Testis (tissue), 2 donors: ENCODE measurements at regions not wholly inside any gene's neighbourhood (a gene's known extent, or its start where the extent isn't known, plus 50 kb on each side); places are given as distances from the start of the nearest gene placed in this dataset.

Source experiments
- DNase-seq: peaks from one replicate; pipeline ENCODE4 v3.0.0-alpha.2; 2019
- H3K27ac ChIP-seq, 2 donors: fragments of 200-600 bp; sonication (generic); one replicate each; pipeline ENCODE4 v1.5.1; 2019
- H3K27me3 ChIP-seq: fragments of 200-600 bp; sonication (generic); one replicate; pipeline ENCODE4 v1.5.1; 2019
- H3K36me3 ChIP-seq: fragments of 200-600 bp; sonication (generic); one replicate; pipeline ENCODE4 v1.5.1; 2017; ENCODE audit warnings: low read depth; ENCODE audit errors: missing control alignments
- H3K4me1 ChIP-seq: fragments of 200-600 bp; sonication (generic); one replicate; pipeline ENCODE4 v1.5.1; 2019
- H3K4me3 ChIP-seq, 2 donors: fragments of 200-600 bp; sonication (generic); one replicate each; pipeline ENCODE4 v1.5.1; 2017 to 2019
- H3K9me3 ChIP-seq: fragments of 200-600 bp; sonication (generic); one replicate; pipeline ENCODE4 v1.5.1; 2017
- POLR2A ChIP-seq: fragments of 450-650 bp; IDR thresholded peaks from one replicate; pipeline ENCODE4 v1.6.1; 2017; ENCODE audit warnings: antibody characterized with exemption, mild to moderate bottlenecking, moderate library complexity
- WGBS, 2 donors: methylation state at CpG; one replicate each; pipeline ENCODE4 v1.1.5; 2018; 5-methylcytosine and 5-hydroxymethylcytosine counted together
- intact Hi-C: fragments of 100-400 bp; cut with DNase I; formaldehyde crosslinking; loops from one replicate; pipeline ENCODE4 v1.15.1; 2023; ENCODE audit warnings: low total_unique reads
- TF ChIP-seq, protein P1 (sequence below), 3 experiments: fragments of 450-650 bp in 2 of 3; fragments of 200-600 bp in 1 of 3; sonication (generic) in 1 of 3; IDR thresholded peaks; one replicate each; pipeline ENCODE4 v1.5.1; 2016 to 2019; ENCODE audit warnings: antibody characterized with exemption in 3 of 3, mild to moderate bottlenecking in 2 of 3, moderate library complexity in 1 of 3

DNA sequence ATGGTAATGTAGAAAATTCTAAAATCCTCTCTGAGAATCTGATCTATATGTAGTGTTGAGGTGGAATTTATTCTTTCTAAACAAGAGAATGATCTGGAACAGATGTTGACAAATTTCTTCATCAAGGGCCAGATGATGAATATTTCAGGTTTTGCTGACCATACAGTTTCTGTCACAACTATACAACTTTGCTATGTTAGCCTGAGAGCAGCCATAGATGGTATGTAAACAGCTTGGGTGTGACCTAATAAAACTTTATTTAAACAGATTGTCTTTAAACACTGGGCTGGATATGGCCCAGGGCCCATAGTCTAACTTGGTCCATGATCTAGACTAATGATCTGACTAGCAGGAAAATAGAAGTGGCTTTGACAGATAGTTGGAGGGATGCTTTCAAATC, 213.6 kb upstream of the CELF2 start:
- peaks cover 7% of the 10 kb centered on the region for H3K4me1 ChIP-seq
- no peak for TF ChIP-seq POLR2A
- no peak for DNase-seq
- no peaks in the 10 kb centered on the region for H3K9me3 ChIP-seq
- no peaks in the 10 kb centered on the region for H3K36me3 ChIP-seq
- intact Hi-C loops: no loop called here
- H3K27me3 ChIP-seq: no peaks in the 10 kb centered on the region
- no peak overlapping the region for H3K4me3 ChIP-seq
- H3K27ac ChIP-seq: no peak overlapping the region

DNA sequence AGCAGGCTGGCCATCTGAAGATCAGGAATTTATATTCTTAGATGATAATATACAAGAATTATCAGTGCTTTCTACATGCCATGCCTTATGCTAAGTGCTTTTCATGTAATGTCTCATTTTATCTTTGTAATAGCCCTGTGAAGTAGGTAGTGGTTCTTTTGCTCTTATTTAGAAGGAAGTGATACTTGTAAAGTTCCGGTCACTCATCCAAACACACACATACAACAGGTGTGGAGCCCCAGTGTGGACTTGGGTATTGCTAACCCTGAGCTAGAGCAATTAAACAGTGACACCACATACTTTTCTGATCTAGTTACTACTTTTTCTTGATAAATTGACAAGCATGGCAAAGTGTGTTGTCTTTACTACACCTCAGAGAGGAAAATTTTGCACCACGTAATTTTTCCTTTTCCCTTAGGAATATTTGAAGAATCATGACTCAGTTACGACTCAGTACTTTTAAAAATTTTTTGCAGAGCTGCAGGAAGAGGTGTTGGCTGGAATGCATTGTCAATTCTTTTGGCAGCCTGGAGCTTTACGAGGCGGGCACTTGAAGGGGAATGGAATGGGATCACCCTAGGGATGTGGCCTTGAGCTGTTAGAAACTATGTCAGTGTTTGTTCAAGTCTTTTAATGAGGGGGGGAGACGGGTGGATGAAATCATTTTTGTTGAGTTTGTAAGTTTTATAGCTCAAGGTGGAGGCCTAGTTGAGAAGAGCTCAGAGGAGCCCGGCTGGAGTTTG, 212.5 kb upstream of the CELF2 start:
- DNase-seq: no peak
- no peaks in the 10 kb centered on the region for H3K9me3 ChIP-seq
- no peak for TF ChIP-seq POLR2A
- TF ChIP-seq, protein P1, sequence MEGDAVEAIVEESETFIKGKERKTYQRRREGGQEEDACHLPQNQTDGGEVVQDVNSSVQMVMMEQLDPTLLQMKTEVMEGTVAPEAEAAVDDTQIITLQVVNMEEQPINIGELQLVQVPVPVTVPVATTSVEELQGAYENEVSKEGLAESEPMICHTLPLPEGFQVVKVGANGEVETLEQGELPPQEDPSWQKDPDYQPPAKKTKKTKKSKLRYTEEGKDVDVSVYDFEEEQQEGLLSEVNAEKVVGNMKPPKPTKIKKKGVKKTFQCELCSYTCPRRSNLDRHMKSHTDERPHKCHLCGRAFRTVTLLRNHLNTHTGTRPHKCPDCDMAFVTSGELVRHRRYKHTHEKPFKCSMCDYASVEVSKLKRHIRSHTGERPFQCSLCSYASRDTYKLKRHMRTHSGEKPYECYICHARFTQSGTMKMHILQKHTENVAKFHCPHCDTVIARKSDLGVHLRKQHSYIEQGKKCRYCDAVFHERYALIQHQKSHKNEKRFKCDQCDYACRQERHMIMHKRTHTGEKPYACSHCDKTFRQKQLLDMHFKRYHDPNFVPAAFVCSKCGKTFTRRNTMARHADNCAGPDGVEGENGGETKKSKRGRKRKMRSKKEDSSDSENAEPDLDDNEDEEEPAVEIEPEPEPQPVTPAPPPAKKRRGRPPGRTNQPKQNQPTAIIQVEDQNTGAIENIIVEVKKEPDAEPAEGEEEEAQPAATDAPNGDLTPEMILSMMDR (IDR thresholded peaks at IDR 0.05): no peak
- H3K27ac ChIP-seq: no peak overlapping the region
- 50 to 53% methylated on average over 7 of the region's 7 CpGs for WGBS, 2 donors
- H3K27me3 ChIP-seq: no peaks in the 10 kb centered on the region
- peaks cover 7% of the 10 kb centered on the region for H3K4me1 ChIP-seq
- no peaks in the 10 kb centered on the region for H3K36me3 ChIP-seq
- intact Hi-C loops: no loop called here
- no peak overlapping the region for H3K4me3 ChIP-seq

GRCh38 chr10:10807106-10807505, 210.6 kb upstream of the CELF2 start:
- Histone ChIP-seq H3K36me3 (no peaks in the 10 kb centered on the region), H3K27me3 (no peaks in the 10 kb centered on the region), H3K27ac (no peak overlapping the region), H3K4me1 (peaks cover 7% of the 10 kb centered on the region), H3K9me3 (no peaks in the 10 kb centered on the region), H3K4me3 (no peak overlapping the region)
- intact Hi-C loops: no loop called here
- TF ChIP-seq POLR2A: no peak
- TF ChIP-seq, protein P1 (IDR thresholded peaks at IDR 0.05): no peak
- 87 to 89% methylated on average over 1 of the region's 1 CpG for WGBS, 2 donors
- DNase-seq: no peak

DNA sequence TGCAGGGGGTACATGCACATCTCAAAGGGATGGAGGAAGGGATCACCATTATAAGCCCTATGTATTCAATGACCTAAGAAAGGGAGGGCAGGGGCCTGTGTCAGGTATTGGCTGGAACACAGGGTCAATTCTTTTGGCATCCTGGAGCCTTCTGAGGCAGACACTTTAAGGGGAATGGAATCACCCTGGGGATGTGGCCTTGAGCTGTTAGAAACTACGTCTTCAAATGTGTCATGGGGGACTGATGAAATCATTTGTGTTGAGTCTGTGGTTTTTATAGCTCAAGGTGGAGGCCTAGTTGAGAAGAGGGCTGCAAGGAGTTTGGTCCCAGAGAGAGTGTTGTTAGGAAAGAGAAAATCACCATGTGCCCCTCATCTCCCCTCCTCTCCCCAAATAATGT, 206.1 kb upstream of the CELF2 start:
- H3K27me3 ChIP-seq: no peaks in the 10 kb centered on the region
- H3K36me3 ChIP-seq: no peaks in the 10 kb centered on the region
- 71 to 88% methylated on average over 1 of the region's 1 CpG for WGBS, 2 donors
- no peaks in the 10 kb centered on the region for H3K9me3 ChIP-seq
- DNase-seq: no peak
- no peak overlapping the region for H3K27ac ChIP-seq
- TF ChIP-seq, protein P1 (IDR thresholded peaks at IDR 0.05): no peak
- no peak for TF ChIP-seq POLR2A
- no peak overlapping the region for H3K4me3 ChIP-seq
- intact Hi-C loops: no loop called here
- H3K4me1 ChIP-seq: no peaks in the 10 kb centered on the region

GRCh38 chr10:10813656-10814055, 204.0 kb upstream of the CELF2 start:
- Histone ChIP-seq H3K36me3 (no peaks in the 10 kb centered on the region), H3K9me3 (no peaks in the 10 kb centered on the region), H3K4me1 (no peaks in the 10 kb centered on the region), H3K27ac (no peak overlapping the region), H3K4me3 (no peak overlapping the region), H3K27me3 (no peaks in the 10 kb centered on the region)
- WGBS, 2 donors: 59 to 67% methylated on average over 2 of the region's 2 CpGs
- intact Hi-C loops: no loop called here
- no peak for DNase-seq
- TF ChIP-seq, protein P1 (IDR thresholded peaks at IDR 0.05): no peak
- no peak for TF ChIP-seq POLR2A
